ENCODE measurements at regions not wholly inside any gene's neighbourhood (a gene's known extent, or its start where the extent isn't known, plus 50 kb on each side); places are given as distances from the start of the nearest gene placed in this dataset.

GRCh38 chr3:55127565-55127964, 199.7 kb upstream of the LRTM1 start:
- TF ChIP-seq TAF1 (IDR thresholded peaks at IDR 0.05; ENCODE audit: borderline replicate concordance, insufficient read depth, low read length) (no peak), REST (IDR thresholded peaks at IDR 0.05; ENCODE audit: insufficient read depth in 1 of 2, low read depth in 2 of 2, low read length in 2 of 2) (no peak), POLR2AphosphoS5 (IDR thresholded peaks at IDR 0.05; ENCODE audit: low read depth, low read length) (no peak), FOXP2 (optimal IDR thresholded peaks at IDR 0.05; ENCODE audit: borderline replicate concordance, extremely low read depth, extremely low read length, insufficient read depth) (no peak), SIN3A (IDR thresholded peaks at IDR 0.05; ENCODE audit: borderline replicate concordance, insufficient read depth, low read length) (no peak)
